Neural cell (in vitro differentiated cells): ENCODE measurements at regions not wholly inside any gene's neighbourhood (a gene's known extent, or its start where the extent isn't known, plus 50 kb on each side); places are given as distances from the start of the nearest gene placed in this dataset.

Experiments used
- H2AFZ ChIP-seq: fragments of 200-600, 300-800 bp; sonication (generic), shearing (Covaris generic); 2 replicates; pipeline ENCODE4 v1.6.0; 2014; ENCODE audit warnings: low read depth, mild to moderate bottlenecking, antibody characterized with exemption, low read length, moderate library complexity
- H3F3A ChIP-seq: fragments of 200-600 bp; shearing (Covaris generic); 2 replicates; pipeline ENCODE4 v1.6.1; 2016; ENCODE audit warnings: mild to moderate bottlenecking, moderate library complexity, mixed read lengths, antibody characterized with exemption, low read length; ENCODE audit not compliant: insufficient read depth, poor library complexity, severe bottlenecking
- H3K27ac ChIP-seq: fragments of 200-600, 300-800 bp; sonication (generic), shearing (Covaris generic); 2 replicates; pipeline ENCODE4 v1.5.1; 2014; ENCODE audit warnings: mild to moderate bottlenecking, low read length, moderate library complexity
- H3K27me3 ChIP-seq: fragments of 300-800, 200-600 bp; sonication (generic), shearing (Covaris generic); 2 replicates; pipeline ENCODE4 v1.6.0; 2014; ENCODE audit warnings: mild to moderate bottlenecking, low read depth, low read length, moderate library complexity; ENCODE audit not compliant: insufficient read depth
- H3K36me3 ChIP-seq: fragments of 300-800, 200-600 bp; sonication (generic), shearing (Covaris generic); 2 replicates; pipeline ENCODE4 v1.5.1; 2014; ENCODE audit warnings: mild to moderate bottlenecking, antibody characterized with exemption, low read length, moderate library complexity; ENCODE audit not compliant: insufficient read depth
- H3K4me2 ChIP-seq: fragments of 300-800, 200-600 bp; sonication (generic), shearing (Covaris generic); 2 replicates; pipeline ENCODE4 v1.6.0; 2014; ENCODE audit warnings: mild to moderate bottlenecking, low read length
- H3K4me3 ChIP-seq: fragments of 300-800, 200-600 bp; sonication (generic), shearing (Covaris generic); 2 replicates; pipeline ENCODE4 v1.5.1; 2014; ENCODE audit warnings: mild to moderate bottlenecking, low read length, moderate library complexity
- H3K79me2 ChIP-seq: fragments of 200-600 bp; shearing (Covaris generic); replicated peaks from 2 replicates; pipeline ENCODE4 v1.6.0; 2014; ENCODE audit warnings: mild to moderate bottlenecking, low read length, moderate library complexity; ENCODE audit not compliant: insufficient read depth
- H3K9ac ChIP-seq: fragments of 300-800, 200-600 bp; sonication (generic), shearing (Covaris generic); 2 replicates; pipeline ENCODE4 v1.6.1; 2016; ENCODE audit warnings: mild to moderate bottlenecking, low read length, mixed read lengths
- H3K9me2 ChIP-seq: fragments of 200-600 bp; shearing (Covaris generic); 2 replicates; pipeline ENCODE4 v1.6.1; 2016; ENCODE audit warnings: mild to moderate bottlenecking, low read length, mixed read lengths; ENCODE audit not compliant: insufficient read depth
- H3K9me3 ChIP-seq: fragments of 200-600, 300-800 bp; sonication (generic), shearing (Covaris generic); 2 replicates; pipeline ENCODE4 v1.6.1; 2016; ENCODE audit warnings: mild to moderate bottlenecking, mixed run types, low read length, moderate library complexity, mixed read lengths
- H4K20me1 ChIP-seq: fragments of 200-600 bp; shearing (Covaris generic); 2 replicates; pipeline ENCODE4 v1.6.1; 2016; ENCODE audit warnings: mild to moderate bottlenecking, mixed run types; ENCODE audit not compliant: insufficient read depth
- CTCF ChIP-seq: fragments of 450-650 bp; IDR thresholded peaks from 2 replicates; pipeline ENCODE4 v1.5.1; 2014; ENCODE audit warnings: antibody characterized with exemption, mild to moderate bottlenecking, moderate library complexity; ENCODE audit not compliant: poor library complexity, severe bottlenecking
- EP300 ChIP-seq: fragments of 450-650 bp; conservative IDR thresholded peaks from 2 replicates; pipeline ENCODE4 v1.6.1; 2014; ENCODE audit warnings: antibody characterized with exemption, mild to moderate bottlenecking, moderate library complexity; ENCODE audit not compliant: poor library complexity, severe bottlenecking
- EZH2 ChIP-seq: fragments of 200-600, 300-800 bp; shearing (Covaris generic), sonication (generic); IDR thresholded peaks from 2 replicates; pipeline ENCODE4 v1.6.1; 2014; ENCODE audit warnings: antibody characterized with exemption, low read length, borderline replicate concordance, mild to moderate bottlenecking; ENCODE audit not compliant: insufficient read depth, poor library complexity, severe bottlenecking
- MXI1 ChIP-seq: fragments of 450-650 bp; conservative IDR thresholded peaks from 2 replicates; pipeline ENCODE4 v1.6.1; 2014; ENCODE audit warnings: antibody characterized with exemption, mild to moderate bottlenecking; ENCODE audit not compliant: poor library complexity, severe bottlenecking
- POLR2AphosphoS5 ChIP-seq: IDR thresholded peaks from 2 replicates; pipeline ENCODE4 v1.6.1; 2012
- RAD21 ChIP-seq: fragments of 450-650 bp; conservative IDR thresholded peaks from 2 replicates; pipeline ENCODE4 v1.6.1; 2014; ENCODE audit warnings: antibody characterized with exemption, mild to moderate bottlenecking, moderate library complexity
- REST ChIP-seq: IDR thresholded peaks from 2 replicates; pipeline ENCODE4 v1.6.1; 2012; ENCODE audit warnings: borderline replicate concordance
- SMC3 ChIP-seq: fragments of 450-650 bp; conservative IDR thresholded peaks from 2 replicates; pipeline ENCODE4 v1.6.1; 2014; ENCODE audit warnings: antibody characterized with exemption, mild to moderate bottlenecking, moderate library complexity; ENCODE audit not compliant: poor library complexity
- TAF1 ChIP-seq: IDR thresholded peaks from 2 replicates; pipeline ENCODE4 v1.6.1; 2012; ENCODE audit warnings: low read depth

GRCh38 chr12:107335802-107336570 lies 242.6 kb upstream of the CRY1 start:
- no peaks in the 10 kb centered on the region for H3K27me3 ChIP-seq
- no peak overlapping the region for H3K27ac ChIP-seq
- H3K9ac ChIP-seq: no peak overlapping the region
- H3K9me2 ChIP-seq: no peaks in the 10 kb centered on the region
- H3K9me3 ChIP-seq: no peaks in the 10 kb centered on the region
- TF ChIP-seq EP300: no peak
- no peaks in the 10 kb centered on the region for H3K79me2 ChIP-seq
- no peak overlapping the region for H3K4me2 ChIP-seq
- no peaks in the 10 kb centered on the region for H3K36me3 ChIP-seq
- no peaks in the 10 kb centered on the region for H4K20me1 ChIP-seq
- H3K4me3 ChIP-seq: no peak overlapping the region
- no peaks in the 10 kb centered on the region for H3F3A ChIP-seq
- H2AFZ ChIP-seq: no peak overlapping the region

- H3K79me2 ChIP-seq: no peaks in the 10 kb centered on the region
- no peak overlapping the region for H3K4me2 ChIP-seq
- H3K27me3 ChIP-seq: no peaks in the 10 kb centered on the region
Observed at GRCh38 chr12:107336695-107337094, 243.3 kb upstream of the CRY1 start.

More at GRCh38 chr12:107336695-107337094, 243.3 kb upstream of the CRY1 start:
- no peak overlapping the region for H3K27ac ChIP-seq
- no peaks in the 10 kb centered on the region for H3K36me3 ChIP-seq
- H3F3A ChIP-seq: no peaks in the 10 kb centered on the region
- H3K9me2 ChIP-seq: no peaks in the 10 kb centered on the region
- H2AFZ ChIP-seq: no peak overlapping the region
- no peaks in the 10 kb centered on the region for H4K20me1 ChIP-seq
- no peak overlapping the region for H3K4me3 ChIP-seq
- H3K9ac ChIP-seq: no peak overlapping the region
- TF ChIP-seq POLR2AphosphoS5 (no peak), REST (no peak), RAD21 (no peak), EZH2 (no peak), SMC3 (no peak), MXI1 (no peak), CTCF (no peak), TAF1 (no peak), EP300 (no peak)
- H3K9me3 ChIP-seq: no peaks in the 10 kb centered on the region
